Stromal cell of bone marrow (primary cell): ENCODE measurements at regions not wholly inside any gene's neighbourhood (a gene's known extent, or its start where the extent isn't known, plus 50 kb on each side); places are given as distances from the start of the nearest gene placed in this dataset.
"Not testable (repeated sequence)": the region's sequence is repeated elsewhere in the genome, so short reads cannot be mapped to it uniquely, and the experiment has no call there.

Experiments used
- DNase-seq: peaks from one replicate; pipeline ENCODE4 v3.0.0-alpha.2; 2012; ENCODE audit warnings: low read depth

GRCh38 chr2:224650815-224651439, 65.2 kb downstream of the CCDC195 start:
- DNase-seq = peak; percentile 40

GRCh38 chr2:224647684-224648083, 62.5 kb upstream of the CUL3 start:
- DNase-seq = not testable (repeated sequence)

GRCh38 chr2:224646242-224646846, 61.2 kb upstream of the CUL3 start:
- DNase-seq = no peak

- DNase-seq = no peak
Observed at GRCh38 chr2:224645722-224646121, 60.6 kb upstream of the CUL3 start.

GRCh38 chr2:224640679-224641078, 55.5 kb upstream of the CUL3 start:
- no peak for DNase-seq

GRCh38 chr2:224638301-224638823, 53.2 kb upstream of the CUL3 start:
- DNase-seq = no peak
